ENCODE measurements at regions not wholly inside any gene's neighbourhood (a gene's known extent, or its start where the extent isn't known, plus 50 kb on each side); places are given as distances from the start of the nearest gene placed in this dataset.

GRCh38 chr12:25719505-25719904, 166.4 kb upstream of the LMNTD1 start:
- Mint-ChIP-seq H3K9me3 (ENCODE audit: low read depth) (no peaks in the 10 kb centered on the region), H3K4me1 (ENCODE audit: low read depth) (peaks cover 6% of the 10 kb centered on the region), H3K36me3 (ENCODE audit: insufficient read depth) (no peaks in the 10 kb centered on the region), H3K27ac (no peak overlapping the region), H3K4me3 (ENCODE audit: low read depth) (no peak overlapping the region), H3K27me3 (peaks cover 3% of the 10 kb centered on the region)
- no peak for TF ChIP-seq CTCF (IDR thresholded peaks at IDR 0.05; ENCODE audit: unreplicated experiment)
- no peak for DNase-seq (ENCODE audit: low spot score, unreplicated experiment)

- no peak overlapping the region for H3K27ac Mint-ChIP-seq
- H3K4me3 Mint-ChIP-seq (ENCODE audit: low read depth), result no peak overlapping the region
- H3K36me3 Mint-ChIP-seq (ENCODE audit: insufficient read depth), result no peaks in the 10 kb centered on the region
- no peak for TF ChIP-seq CTCF (IDR thresholded peaks at IDR 0.05; ENCODE audit: unreplicated experiment)
- peaks cover 3% of the 10 kb centered on the region for H3K9me3 Mint-ChIP-seq (ENCODE audit: low read depth)
- no peak for DNase-seq (ENCODE audit: low spot score, unreplicated experiment)
- H3K4me1 Mint-ChIP-seq (ENCODE audit: low read depth), result peaks cover 6% of the 10 kb centered on the region
- peaks cover 3% of the 10 kb centered on the region for H3K27me3 Mint-ChIP-seq
These were observed 170.3 kb upstream of the LMNTD1 start for GRCh38 chr12:25723336-25723735.

- H3K4me3 Mint-ChIP-seq (ENCODE audit: low read depth), result no peak overlapping the region
- no peak for DNase-seq (ENCODE audit: low spot score, unreplicated experiment)
- no peak overlapping the region for H3K27ac Mint-ChIP-seq
- H3K36me3 Mint-ChIP-seq (ENCODE audit: insufficient read depth), result no peaks in the 10 kb centered on the region
- peaks cover under 1% of the 10 kb centered on the region for H3K27me3 Mint-ChIP-seq
- no peak for TF ChIP-seq CTCF (IDR thresholded peaks at IDR 0.05; ENCODE audit: unreplicated experiment)
- peaks cover 3% of the 10 kb centered on the region for H3K9me3 Mint-ChIP-seq (ENCODE audit: low read depth)
- peaks cover 4% of the 10 kb centered on the region for H3K4me1 Mint-ChIP-seq (ENCODE audit: low read depth)
These were observed 170.9 kb upstream of the LMNTD1 start for GRCh38 chr12:25723921-25724491.

- H3K27me3 Mint-ChIP-seq, result no peaks in the 10 kb centered on the region
- no peak overlapping the region for H3K27ac Mint-ChIP-seq
- no peaks in the 10 kb centered on the region for H3K36me3 Mint-ChIP-seq (ENCODE audit: insufficient read depth)
- no peak for DNase-seq (ENCODE audit: low spot score, unreplicated experiment)
- H3K4me1 Mint-ChIP-seq (ENCODE audit: low read depth), result peaks cover 8% of the 10 kb centered on the region
- peaks cover 6% of the 10 kb centered on the region for H3K9me3 Mint-ChIP-seq (ENCODE audit: low read depth)
- TF ChIP-seq CTCF (IDR thresholded peaks at IDR 0.05; ENCODE audit: unreplicated experiment), result no peak
- no peak overlapping the region for H3K4me3 Mint-ChIP-seq (ENCODE audit: low read depth)
These were observed 172.4 kb upstream of the LMNTD1 start for GRCh38 chr12:25725470-25725869.

- Mint-ChIP-seq H3K4me3 (ENCODE audit: low read depth) (no peak overlapping the region), H3K36me3 (ENCODE audit: insufficient read depth) (no peaks in the 10 kb centered on the region), H3K9me3 (ENCODE audit: low read depth) (peaks cover 6% of the 10 kb centered on the region), H3K4me1 (ENCODE audit: low read depth) (peaks cover 11% of the 10 kb centered on the region), H3K27ac (no peak overlapping the region), H3K27me3 (no peaks in the 10 kb centered on the region)
- no peak for TF ChIP-seq CTCF (IDR thresholded peaks at IDR 0.05; ENCODE audit: unreplicated experiment)
- no peak for DNase-seq (ENCODE audit: low spot score, unreplicated experiment)
These were observed 172.8 kb upstream of the LMNTD1 start for GRCh38 chr12:25725931-25726330.

Measured in progenitor cell of endocrine pancreas (in vitro differentiated cells).